ENCODE measurements at regions not wholly inside any gene's neighbourhood (a gene's known extent, or its start where the extent isn't known, plus 50 kb on each side); places are given as distances from the start of the nearest gene placed in this dataset.

DNA sequence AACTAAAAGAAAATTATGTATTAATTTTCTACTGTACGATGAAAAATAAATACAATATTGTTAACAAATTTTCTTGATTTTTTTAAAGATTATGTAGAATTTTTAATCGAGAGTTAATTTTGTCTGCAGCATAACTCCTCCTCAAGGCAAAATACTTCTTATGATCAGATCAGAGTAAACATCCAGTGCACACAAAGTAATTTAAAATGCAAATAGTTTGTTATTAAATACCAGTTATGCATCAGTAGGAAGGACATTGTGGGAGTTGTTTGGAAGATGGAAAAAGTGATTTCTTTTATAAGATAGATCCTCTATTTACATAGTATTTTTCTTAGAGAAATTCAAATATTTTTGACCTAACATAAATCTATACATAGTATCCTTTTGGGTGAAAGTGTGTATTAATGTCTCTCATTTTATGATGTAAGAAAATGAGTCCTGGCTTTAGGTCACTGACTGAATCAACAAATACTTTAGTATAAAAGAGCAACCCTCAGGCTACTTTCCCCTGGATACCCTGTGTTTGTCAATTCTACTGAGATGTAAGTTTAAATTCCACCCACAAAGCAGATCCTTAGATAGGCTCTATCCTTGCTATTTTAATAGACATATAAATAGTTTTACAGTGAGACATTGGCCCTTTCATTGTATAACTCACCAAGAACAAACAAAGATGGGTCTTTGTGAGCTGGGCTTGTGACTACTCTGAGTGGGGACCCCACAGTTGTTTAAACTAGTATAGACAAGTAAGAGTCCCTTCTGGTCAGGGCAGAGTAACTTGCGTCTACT is 1133.7 kb downstream of the GATA3 start:
- TF ChIP-seq, protein P1, sequence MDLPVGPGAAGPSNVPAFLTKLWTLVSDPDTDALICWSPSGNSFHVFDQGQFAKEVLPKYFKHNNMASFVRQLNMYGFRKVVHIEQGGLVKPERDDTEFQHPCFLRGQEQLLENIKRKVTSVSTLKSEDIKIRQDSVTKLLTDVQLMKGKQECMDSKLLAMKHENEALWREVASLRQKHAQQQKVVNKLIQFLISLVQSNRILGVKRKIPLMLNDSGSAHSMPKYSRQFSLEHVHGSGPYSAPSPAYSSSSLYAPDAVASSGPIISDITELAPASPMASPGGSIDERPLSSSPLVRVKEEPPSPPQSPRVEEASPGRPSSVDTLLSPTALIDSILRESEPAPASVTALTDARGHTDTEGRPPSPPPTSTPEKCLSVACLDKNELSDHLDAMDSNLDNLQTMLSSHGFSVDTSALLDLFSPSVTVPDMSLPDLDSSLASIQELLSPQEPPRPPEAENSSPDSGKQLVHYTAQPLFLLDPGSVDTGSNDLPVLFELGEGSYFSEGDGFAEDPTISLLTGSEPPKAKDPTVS (IDR thresholded peaks at IDR 0.05; ENCODE audit: low read depth, low read length): no peak
- no peak for TF ChIP-seq TCF3 (IDR thresholded peaks at IDR 0.05; ENCODE audit: borderline replicate concordance, insufficient read depth, low read depth, low read length)
- TF ChIP-seq IRF4 (IDR thresholded peaks at IDR 0.05; ENCODE audit: low read depth, low read length): no peak
- TF ChIP-seq, protein P2, sequence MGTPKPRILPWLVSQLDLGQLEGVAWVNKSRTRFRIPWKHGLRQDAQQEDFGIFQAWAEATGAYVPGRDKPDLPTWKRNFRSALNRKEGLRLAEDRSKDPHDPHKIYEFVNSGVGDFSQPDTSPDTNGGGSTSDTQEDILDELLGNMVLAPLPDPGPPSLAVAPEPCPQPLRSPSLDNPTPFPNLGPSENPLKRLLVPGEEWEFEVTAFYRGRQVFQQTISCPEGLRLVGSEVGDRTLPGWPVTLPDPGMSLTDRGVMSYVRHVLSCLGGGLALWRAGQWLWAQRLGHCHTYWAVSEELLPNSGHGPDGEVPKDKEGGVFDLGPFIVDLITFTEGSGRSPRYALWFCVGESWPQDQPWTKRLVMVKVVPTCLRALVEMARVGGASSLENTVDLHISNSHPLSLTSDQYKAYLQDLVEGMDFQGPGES (IDR thresholded peaks at IDR 0.05): no peak
- no peak for TF ChIP-seq JUNB (IDR thresholded peaks at IDR 0.05)
- TF ChIP-seq KDM1A (IDR thresholded peaks at IDR 0.05; ENCODE audit: borderline replicate concordance): no peak
- TF ChIP-seq SUPT20H (IDR thresholded peaks at IDR 0.05; ENCODE audit: borderline replicate concordance, control insufficient read depth, low read depth, low read length): no peak
- in situ Hi-C loops (cut with MboI) (no loop called here), intact Hi-C loops (cut with micrococcal nuclease; ENCODE audit: unreplicated experiment) (no loop called here)
- FAIRE-seq (no peak), ATAC-seq (no peak), DNase-seq (ENCODE audit: low read depth, low spot score) (no peak)
- H3K27ac ChIP-seq (ENCODE audit: control insufficient read depth, insufficient read depth): no peak overlapping the region
- no peak overlapping the region for H3K4me3 ChIP-seq
- SMC1A ChIA-PET (ENCODE audit: uncharacterized antibody, unreplicated experiment): no interaction called here
- no peak overlapping the region for H3K4me2 ChIP-seq (ENCODE audit: control insufficient read depth, insufficient read depth)
- H3K9me3 ChIP-seq (replicated peaks; ENCODE audit: control insufficient read depth, insufficient read depth, low read length): no peaks in the 10 kb centered on the region
- CTCF ChIA-PET: no interaction called here
- no peak overlapping the region for H2AFZ ChIP-seq (ENCODE audit: control insufficient read depth, low read depth, low read length)
- 64% methylated on average over 3 of the region's 3 CpGs for WGBS (ENCODE audit: insufficient coverage, insufficient replicate concordance, low lambda C conversion rate, missing lambda C conversion rate)
- POLR2A ChIA-PET: no interaction called here
- RAD21 ChIA-PET (ENCODE audit: unreplicated experiment): no interaction called here
- no TSS peak for BruUV-seq (replicated peaks)
- H3K79me2 ChIP-seq (ENCODE audit: control insufficient read depth, insufficient read depth, low read length): no peaks in the 10 kb centered on the region
- no peaks in the 10 kb centered on the region for H3K4me1 ChIP-seq (ENCODE audit: control insufficient read depth, insufficient read depth, low read length)
- H3K27me3 ChIP-seq (replicated peaks in 1 of 2; ENCODE audit: control insufficient read depth in 2 of 2, insufficient read depth in 2 of 2, low read length in 1 of 2): no peaks in the 10 kb centered on the region
- H4K20me1 ChIP-seq (ENCODE audit: control insufficient read depth, insufficient read depth): no peaks in the 10 kb centered on the region
- H3K36me3 ChIP-seq (ENCODE audit: control insufficient read depth in 2 of 2, insufficient read depth in 2 of 2, low read length in 1 of 2): no peaks in the 10 kb centered on the region
- H3K9ac ChIP-seq (ENCODE audit: control insufficient read depth, insufficient read depth, low read length): no peak overlapping the region
